Tibial nerve (tissue), 4 donors: ENCODE measurements at regions not wholly inside any gene's neighbourhood (a gene's known extent, or its start where the extent isn't known, plus 50 kb on each side); places are given as distances from the start of the nearest gene placed in this dataset.

ENCODE experiments used
- CTCF ChIP-seq, 5 experiments: fragments of 200-600 bp in 3 of 5; fragments of 450-650 bp in 2 of 5; sonication (generic) in 3 of 5; IDR thresholded peaks; one replicate each; pipeline ENCODE4 v1.5.1; 2016 to 2019; ENCODE audit warnings: antibody characterized with exemption in 5 of 5, mild to moderate bottlenecking in 3 of 5, moderate library complexity in 2 of 5
- EP300 ChIP-seq, 2 donors: sonication (generic); formaldehyde crosslinking; IDR thresholded peaks; one replicate each; pipeline ENCODE4 v1.6.1; 2017; ENCODE audit warnings: antibody characterized with exemption in 2 of 2, mild to moderate bottlenecking in 1 of 2
- POLR2A ChIP-seq, 2 donors: fragments of 450-650 bp; IDR thresholded peaks; one replicate each; pipeline ENCODE4 v1.6.1; 2017; ENCODE audit warnings: antibody characterized with exemption in 2 of 2, mild to moderate bottlenecking in 2 of 2, moderate library complexity in 2 of 2

- TF ChIP-seq CTCF (IDR thresholded peaks at IDR 0.05) (no peak), EP300 (IDR thresholded peaks at IDR 0.05) (no peak), POLR2A (IDR thresholded peaks at IDR 0.05) (no peak)
Measured at GRCh38 chr14:45486599-45486998, 233.6 kb upstream of the MIS18BP1 start.
